GM18519 (cell line): ENCODE measurements at regions not wholly inside any gene's neighbourhood (a gene's known extent, or its start where the extent isn't known, plus 50 kb on each side); places are given as distances from the start of the nearest gene placed in this dataset.
"Not testable (repeated sequence)": the region's sequence is repeated elsewhere in the genome, so short reads cannot be mapped to it uniquely, and the experiment has no call there.

Experiments used
- ATAC-seq: cut with Tn5 transposase; IDR thresholded peaks from one replicate; pipeline ENCODE4 v1.9.1; 2021; ENCODE audit warnings: mild to moderate bottlenecking, moderate library complexity; ENCODE audit not compliant: unreplicated experiment, low FRiP score

GRCh38 chr4:121616449-121616848 is 80.3 kb downstream of the ANXA5 start:
- ATAC-seq: not testable (repeated sequence)

- ATAC-seq: no peak
Measured at GRCh38 chr4:121614101-121614500, 82.7 kb downstream of the ANXA5 start.

- ATAC-seq: no peak
Measured at GRCh38 chr4:121599049-121599448, 97.7 kb downstream of the ANXA5 start.

- peak; percentile 67 for ATAC-seq
Measured at GRCh38 chr4:121597346-121597934, 99.3 kb downstream of the ANXA5 start.

GRCh38 chr4:121594796-121595526 is 101.8 kb downstream of the ANXA5 start:
- ATAC-seq: no peak

- ATAC-seq: no peak
Measured at GRCh38 chr4:121593760-121594159, 103.0 kb downstream of the ANXA5 start.

GRCh38 chr4:121592257-121592656 is 104.5 kb downstream of the ANXA5 start:
- not testable (repeated sequence) for ATAC-seq

GRCh38 chr4:121584836-121585235 is 111.9 kb downstream of the ANXA5 start:
- no peak for ATAC-seq

- no peak for ATAC-seq
Measured at GRCh38 chr4:121583396-121583795, 113.4 kb downstream of the ANXA5 start.

GRCh38 chr4:121582296-121582695 is 114.5 kb downstream of the ANXA5 start:
- no peak for ATAC-seq

- not testable (repeated sequence) for ATAC-seq
Measured at GRCh38 chr4:121575392-121575791, 121.4 kb downstream of the ANXA5 start.

- ATAC-seq: no peak
Measured at GRCh38 chr4:121574618-121575017, 122.2 kb downstream of the ANXA5 start.

GRCh38 chr4:121567748-121568147 is 129.0 kb downstream of the ANXA5 start:
- ATAC-seq: no peak

GRCh38 chr4:121564840-121565375 is 131.9 kb downstream of the ANXA5 start:
- no peak for ATAC-seq

- ATAC-seq: no peak
Measured at GRCh38 chr4:121562811-121563210, 134.0 kb downstream of the ANXA5 start.

GRCh38 chr4:121555315-121556107 is 141.3 kb downstream of the ANXA5 start:
- no peak for ATAC-seq

GRCh38 chr4:121554382-121554781 is 142.4 kb downstream of the ANXA5 start:
- ATAC-seq: no peak

- no peak for ATAC-seq
Measured at GRCh38 chr4:121551881-121552280, 144.9 kb downstream of the ANXA5 start.

- ATAC-seq: no peak
Measured at GRCh38 chr4:121551271-121551670, 145.5 kb downstream of the ANXA5 start.

- no peak for ATAC-seq
Measured at GRCh38 chr4:121541696-121542095, 155.1 kb downstream of the ANXA5 start.

GRCh38 chr4:121535351-121535750 is 154.5 kb upstream of the QRFPR start:
- no peak for ATAC-seq
